Stimulated activated CD4-positive, alpha-beta T cell treated with anti-CD3 and anti-CD28 coated beads, Interleukin-12 subunit alpha, Interleukin-12 subunit beta, amount 100 ng/mL, for 48 hours (primary cell): ENCODE measurements at regions not wholly inside any gene's neighbourhood (a gene's known extent, or its start where the extent isn't known, plus 50 kb on each side); places are given as distances from the start of the nearest gene placed in this dataset.
"Not testable (repeated sequence)": the region's sequence is repeated elsewhere in the genome, so short reads cannot be mapped to it uniquely, and the experiment has no call there.

Experiments
- DNase-seq, 3 donors: peaks; one replicate each; pipeline ENCODE4 v3.0.0-alpha.2; 2020; ENCODE audit warnings: low read depth in 2 of 3, low spot score in 1 of 3

DNA sequence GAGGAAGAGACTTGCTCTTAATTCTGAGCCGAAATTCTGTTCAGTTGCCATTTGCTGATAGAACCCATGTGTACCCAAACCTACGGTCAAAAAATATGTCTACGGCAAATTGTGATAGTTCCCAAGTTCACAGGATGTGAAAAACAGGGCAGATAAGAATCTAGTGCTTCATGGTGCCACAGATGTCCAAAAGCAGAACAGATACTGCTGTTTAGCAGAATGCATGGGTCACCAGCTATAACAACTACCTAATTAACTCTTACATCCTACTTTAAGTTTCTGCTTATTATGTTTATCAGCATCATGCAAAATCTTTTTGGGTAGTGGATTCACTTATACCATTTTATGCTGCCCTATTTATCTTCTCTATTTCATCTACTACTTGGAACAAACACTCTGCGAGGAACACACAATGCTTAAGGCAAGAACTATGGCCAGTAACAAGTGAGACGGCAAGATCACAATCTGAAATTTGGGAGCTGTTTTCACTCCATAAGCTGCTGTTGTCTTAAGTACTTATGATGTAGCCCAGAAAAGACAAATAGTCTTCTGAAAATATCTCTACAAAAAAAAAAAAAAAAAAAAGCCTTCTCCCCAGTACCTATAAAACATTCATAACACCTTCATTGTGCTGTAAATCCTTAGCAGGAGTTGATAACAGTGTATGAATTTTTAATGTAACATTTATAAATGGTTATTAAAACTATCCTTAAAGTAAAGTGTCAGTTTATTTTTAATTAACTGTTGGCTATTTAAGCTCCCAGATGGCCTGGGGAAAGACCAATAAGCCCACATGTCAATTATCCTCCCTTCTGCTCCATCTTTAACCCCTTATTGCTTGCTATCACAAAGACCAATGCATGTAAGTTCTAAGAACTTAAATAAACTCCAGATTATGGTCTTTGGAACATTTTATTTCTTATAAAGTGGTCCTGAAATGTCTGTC, 232.3 kb downstream of the TLR4 start:
- no peak for DNase-seq

DNA sequence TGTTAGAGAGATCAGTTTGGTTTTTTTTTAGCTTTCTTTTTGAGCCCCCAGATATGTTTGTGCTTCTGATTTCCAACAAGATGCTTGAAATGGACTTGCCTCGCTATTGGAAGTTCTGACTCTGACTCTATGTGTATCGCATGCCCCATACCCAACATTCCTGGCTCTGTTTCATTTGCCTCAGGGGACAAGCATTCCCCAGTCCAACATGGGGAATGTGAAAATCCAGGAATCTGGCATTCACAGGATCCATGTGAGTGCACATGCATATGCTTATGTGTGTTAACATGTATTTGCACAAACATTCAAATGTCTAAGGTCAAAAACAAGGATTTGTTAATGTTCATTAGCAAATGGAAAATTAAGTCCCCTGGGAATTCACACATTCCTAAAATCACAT, 233.9 kb downstream of the TLR4 start:
- DNase-seq, result no peak

DNA sequence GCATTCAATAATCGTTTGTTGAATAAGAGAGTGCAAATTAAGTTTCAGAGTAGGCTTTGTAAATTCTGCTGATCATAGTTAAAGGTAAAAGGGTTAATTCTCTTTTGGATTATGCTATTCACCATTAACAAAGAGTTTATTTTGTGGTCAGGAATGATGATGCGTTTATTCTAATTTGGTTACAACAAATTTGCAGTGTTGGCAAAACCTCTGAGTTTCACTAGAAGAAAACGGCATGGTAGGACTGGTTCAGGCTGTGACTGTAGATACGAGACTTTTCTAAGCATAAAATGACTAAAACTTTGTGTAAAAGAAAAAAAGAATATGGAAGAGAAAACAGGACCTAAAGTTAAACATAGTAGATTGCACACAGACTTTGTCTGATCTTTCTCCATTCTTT, 234.7 kb downstream of the TLR4 start:
- no peak for DNase-seq

DNA sequence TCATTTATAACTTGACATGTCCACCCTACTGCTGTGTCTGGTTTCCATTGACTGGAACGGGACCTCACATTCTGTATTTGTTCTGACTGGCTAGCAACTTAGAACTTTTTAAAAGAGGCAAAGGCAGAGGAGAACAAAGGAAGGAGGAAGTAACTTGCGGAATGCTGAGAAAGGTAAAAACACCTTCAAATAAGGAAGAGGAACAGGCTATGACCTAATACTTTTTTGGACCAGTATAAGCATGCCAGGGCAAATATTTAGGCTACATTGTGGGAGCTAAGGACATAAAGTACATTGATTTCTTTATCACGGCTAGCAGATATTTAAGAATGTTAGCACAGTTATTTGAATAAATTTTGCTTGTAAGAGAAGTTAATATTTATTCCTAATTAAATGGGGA, 240.5 kb downstream of the TLR4 start:
- DNase-seq, result not testable (repeated sequence)

DNA sequence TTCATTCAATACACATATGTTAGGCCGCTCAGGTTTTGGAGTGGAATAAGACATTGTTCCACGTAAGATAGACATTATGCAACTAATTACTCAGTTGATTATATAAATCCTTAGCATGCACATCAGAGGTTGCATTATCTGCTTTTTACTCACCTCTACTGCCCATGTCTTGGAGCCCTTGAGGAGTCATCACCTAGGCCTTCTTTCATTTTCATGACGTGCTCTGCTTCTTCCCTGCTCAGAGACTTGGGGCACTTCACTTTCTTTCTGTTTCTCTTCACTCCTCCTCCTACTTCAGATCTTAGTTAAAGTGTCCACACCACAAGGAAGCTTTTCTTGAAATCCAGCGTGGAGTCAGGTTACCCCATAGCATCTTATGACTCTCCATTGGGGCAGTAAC, 241.1 kb downstream of the TLR4 start:
- no peak for DNase-seq

DNA sequence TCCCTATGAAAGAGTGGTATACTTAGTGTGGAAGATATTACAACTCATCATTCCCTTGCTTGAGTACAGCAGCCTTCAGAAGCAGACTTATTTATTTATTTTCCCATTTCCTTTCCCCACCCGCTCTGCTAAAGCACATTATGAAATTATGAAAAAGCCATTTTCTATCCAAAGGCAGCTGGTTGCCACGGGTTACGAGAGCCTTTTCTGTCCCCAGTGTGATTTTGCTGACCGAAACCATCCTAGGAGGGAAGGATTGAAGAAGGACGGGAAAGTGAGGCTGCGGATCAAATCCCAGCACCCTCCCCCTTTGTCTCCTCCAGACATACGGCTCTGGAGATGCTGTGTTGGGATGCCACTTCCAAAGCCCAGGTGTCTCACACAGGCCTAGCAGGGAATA, 246.9 kb downstream of the TLR4 start:
- DNase-seq, result no peak

DNA sequence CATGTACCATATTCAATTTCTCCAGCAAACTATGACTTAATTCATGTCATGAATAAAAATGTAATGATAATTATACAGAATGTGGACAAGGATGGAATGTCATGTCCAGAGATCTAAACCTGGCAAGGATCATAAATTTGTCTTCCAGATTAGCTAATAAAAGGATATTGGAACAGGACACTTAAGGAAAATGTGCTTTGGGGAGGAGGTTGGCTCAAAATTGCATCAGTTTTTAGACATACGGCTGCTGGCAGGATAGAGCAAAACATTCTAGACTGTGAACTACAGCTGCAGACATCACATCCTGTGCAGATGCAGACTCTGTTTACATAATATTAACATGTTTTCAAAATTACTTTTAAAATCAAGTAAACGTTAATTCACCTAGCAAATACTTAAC, 248.4 kb downstream of the TLR4 start:
- DNase-seq, result no peak

DNA sequence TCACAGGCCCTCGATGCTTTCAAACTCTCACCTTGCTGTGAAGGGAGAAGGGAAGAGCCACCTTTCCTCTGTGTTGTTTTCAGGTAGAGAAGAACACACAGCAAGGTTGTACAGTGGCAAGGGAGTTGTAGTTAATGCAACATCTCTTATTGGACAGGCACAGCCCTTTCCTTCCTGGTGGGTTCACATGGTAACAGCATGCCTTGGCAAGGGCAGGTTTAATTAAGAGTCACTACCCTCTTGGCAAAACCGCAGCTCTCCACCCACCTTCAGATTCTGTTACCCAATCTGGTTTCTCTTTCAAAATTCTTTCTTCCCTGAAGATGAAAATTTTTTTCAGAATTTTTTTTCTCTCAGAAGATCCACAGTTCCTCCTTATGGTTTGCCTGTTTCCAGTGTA, 253.1 kb downstream of the TLR4 start:
- no peak for DNase-seq

DNA sequence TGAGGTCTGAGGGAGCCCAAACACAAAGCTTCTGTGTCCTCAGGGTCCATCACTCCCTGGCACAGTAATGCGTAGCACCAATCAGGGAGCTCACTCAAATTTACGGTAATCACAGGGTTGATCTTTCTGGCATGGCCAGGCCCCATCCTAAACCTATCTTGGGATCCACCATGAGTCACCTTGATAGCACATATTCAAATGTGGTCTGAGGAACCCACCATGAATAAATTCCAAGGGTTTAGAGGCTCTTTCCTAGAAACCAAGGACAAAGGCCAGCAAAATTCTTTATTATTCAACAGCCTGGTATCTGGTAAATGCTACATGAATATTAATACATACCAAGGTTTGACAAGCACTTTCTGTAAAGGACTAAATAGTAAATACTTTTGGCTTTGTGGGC, 254.5 kb downstream of the TLR4 start:
- no peak for DNase-seq

DNA sequence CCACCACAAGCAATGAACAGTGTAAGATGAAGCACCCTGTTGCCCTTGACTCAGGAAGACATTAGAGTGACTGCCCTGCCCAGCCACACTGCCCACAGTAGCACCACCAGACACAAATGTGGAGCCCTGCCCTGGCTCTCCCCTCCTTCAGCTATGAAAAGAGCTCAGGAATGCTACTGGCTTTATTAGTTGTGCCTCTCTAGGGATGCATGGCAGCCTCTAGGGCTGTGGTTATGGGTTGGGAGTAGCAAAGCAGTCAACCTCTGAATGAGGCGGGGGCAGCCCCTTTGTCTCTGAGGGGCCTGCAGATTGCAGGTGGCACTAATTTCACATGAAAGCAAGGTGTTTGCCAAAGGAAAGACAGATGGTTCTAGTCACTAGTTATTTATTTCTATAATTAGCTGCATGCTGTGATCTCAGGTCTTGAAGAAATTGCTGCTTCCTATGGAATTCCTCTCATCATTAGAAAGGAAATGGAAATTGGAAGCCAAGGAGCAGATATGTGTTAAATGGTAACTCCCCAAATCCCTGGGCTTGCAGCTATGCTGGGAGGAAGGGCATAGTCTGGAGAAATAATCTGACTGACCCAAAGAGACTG, 259.4 kb downstream of the TLR4 start:
- DNase-seq, result no peak

DNA sequence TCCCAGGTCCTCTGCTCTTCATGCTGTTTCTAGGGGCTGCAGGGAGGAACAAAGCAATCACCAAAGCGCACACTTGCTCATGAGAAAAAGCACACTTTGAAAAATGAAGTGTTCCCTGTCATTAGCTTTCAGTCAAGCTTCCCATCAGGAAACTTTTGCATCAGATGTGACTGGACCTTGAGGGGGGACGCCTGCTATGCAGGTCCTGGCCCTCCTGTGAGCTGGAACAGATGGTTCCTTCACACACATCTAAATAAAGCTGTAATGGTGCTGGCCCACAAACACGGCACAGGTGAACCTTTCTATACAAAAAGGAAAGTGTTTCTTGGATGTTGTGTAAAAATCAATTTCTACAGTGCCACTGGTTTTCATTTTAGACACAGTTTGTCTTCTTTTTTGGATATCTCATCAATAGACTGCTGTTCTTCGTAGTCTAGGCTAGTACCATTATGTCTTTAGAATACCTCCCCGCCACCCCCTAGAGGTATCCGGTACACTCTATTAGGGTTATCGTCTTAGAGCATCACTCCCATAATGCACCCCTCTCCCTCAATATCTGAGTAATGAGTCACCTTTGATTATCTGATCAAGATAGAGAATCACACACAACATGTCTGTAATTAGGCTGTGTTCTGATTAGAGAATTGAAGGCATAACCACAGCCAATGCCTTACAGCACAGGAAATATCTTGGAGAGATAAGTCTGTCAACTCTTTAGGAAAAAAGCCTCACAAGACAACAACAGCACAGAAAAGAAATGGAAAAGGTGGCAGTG, 266.3 kb downstream of the TLR4 start:
- DNase-seq, result no peak

DNA sequence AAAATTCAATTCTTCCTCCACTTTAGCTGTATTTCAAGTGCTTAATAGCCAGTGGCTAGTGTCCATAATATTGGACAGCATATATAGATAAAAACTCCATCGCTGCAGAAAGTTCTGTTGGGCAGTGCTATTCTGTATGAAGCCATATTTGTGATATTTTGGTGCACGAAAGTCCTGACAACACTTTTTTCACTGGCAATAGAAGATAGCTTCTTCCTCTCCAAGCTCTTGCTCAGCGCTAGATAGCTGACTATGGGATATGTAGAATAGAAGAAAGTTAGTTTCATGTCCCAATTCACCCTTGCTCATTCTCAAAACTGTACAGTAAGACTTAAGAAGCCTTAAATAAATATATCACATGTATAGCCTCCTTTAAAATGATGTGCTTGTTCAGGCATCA, 269.9 kb downstream of the TLR4 start:
- no peak for DNase-seq

DNA sequence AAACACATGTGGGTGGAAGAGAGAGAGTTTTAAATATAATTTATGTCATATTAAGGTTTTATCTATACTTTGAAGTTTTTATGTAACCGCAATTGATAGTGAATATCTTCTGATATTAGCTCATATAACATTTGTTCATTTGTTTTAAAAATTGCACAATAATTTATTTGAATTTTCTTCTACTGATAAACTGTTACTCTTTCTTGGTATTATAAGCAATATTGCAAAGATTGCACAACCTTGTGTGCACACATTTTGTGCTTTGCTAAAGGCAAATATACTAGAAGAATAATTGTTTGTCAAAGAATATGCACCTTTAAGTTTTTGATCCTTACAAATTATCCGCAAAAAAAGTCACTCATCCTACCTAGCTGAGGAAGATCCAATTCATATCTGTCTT, 275.7 kb downstream of the TLR4 start:
- DNase-seq, result no peak

DNA sequence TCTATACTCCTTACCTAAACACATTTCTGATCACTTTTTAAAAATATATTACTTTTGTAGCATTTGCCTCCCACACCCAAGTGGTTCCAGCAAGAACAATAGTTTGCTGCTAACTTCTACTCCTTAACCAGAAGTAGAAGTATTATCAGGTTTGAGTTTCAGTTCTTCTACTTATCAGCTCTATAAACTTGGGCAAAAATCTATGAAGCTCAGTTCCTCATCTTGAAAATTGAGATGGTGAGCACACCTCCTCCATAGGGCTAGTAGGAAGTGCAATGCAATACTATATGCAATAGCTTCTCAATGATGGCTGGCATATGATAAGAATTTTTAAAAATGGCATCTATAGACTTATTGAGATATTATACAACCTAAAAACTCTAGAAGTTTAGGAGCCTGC, 283.7 kb downstream of the TLR4 start:
- DNase-seq, result no peak

DNA sequence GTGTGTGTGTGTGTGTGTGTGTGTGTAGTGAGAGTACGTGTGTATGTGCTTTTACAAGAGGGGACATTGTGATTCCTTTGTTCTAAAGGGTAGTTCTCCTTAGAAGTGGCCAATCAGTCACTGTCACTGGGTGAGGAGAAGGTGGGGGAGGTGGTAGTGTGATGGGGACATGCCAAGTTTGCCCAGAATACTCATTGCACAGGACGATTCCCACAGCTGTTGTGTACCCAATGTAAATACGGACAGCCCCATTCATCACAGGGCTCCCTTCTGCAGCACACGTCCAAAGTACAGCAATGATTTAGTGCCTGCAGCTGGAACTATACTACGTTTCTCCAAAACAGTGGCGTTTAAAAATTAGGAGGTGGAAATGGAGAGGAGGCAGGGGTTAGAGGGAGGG, 287.8 kb downstream of the TLR4 start:
- DNase-seq, result no peak

DNA sequence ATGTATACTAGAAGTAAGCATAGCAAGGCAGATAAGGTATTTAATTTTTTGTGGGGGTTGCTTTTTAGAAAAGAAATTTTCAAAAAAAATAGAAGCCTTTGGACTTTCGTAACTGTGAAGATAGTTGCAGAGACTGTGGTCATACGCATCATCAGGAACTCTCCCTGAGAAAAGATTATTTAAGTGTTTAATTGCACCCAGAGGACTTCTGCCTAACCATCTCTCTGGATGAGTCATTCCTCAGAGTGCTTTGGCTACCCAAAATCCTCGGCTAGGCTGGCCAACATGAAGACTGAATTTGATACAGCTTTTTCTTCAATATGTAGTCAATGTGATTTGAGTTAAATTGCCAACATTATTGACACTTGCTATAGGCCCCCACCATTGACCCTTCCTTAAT, 296.4 kb downstream of the TLR4 start:
- no peak for DNase-seq

DNA sequence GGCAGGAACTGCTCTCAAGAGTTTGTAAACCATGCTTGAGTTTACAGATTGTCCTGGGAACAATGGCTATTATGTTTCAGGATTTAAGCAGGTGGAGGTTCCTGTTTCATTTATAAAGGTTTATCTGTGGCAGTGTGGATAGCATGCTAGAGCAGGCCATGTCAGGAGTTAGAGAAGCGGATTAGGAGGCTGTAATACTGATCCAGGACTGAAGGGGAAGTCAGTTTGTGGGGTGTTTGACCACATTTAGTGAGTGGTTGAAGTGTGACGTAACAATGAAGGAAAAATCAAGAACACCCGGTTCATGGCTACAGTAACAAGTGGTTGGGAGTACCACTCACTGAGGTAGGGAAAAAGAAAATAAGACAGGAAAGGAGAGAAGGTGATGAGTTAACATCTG, 299.0 kb downstream of the TLR4 start:
- no peak for DNase-seq

DNA sequence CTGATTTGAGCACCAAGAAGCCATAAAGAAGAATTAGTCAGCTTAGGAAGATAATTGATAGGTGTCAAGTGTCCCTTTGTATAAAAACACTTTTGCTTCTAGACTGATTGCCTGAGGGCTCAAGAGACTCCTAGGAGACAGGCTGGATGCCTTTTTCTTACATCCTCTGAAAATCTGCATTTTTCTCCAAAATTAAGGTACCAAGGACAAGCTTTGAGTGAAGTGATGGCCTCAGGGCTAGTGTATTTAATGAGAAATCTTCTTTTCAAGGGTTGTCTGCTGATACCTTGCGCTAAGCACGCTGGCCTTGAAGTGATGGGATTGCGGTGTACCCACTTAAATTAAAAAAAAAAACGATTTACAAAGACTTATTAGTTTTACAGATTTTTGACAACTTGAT, 304.0 kb downstream of the TLR4 start:
- DNase-seq, result no peak

DNA sequence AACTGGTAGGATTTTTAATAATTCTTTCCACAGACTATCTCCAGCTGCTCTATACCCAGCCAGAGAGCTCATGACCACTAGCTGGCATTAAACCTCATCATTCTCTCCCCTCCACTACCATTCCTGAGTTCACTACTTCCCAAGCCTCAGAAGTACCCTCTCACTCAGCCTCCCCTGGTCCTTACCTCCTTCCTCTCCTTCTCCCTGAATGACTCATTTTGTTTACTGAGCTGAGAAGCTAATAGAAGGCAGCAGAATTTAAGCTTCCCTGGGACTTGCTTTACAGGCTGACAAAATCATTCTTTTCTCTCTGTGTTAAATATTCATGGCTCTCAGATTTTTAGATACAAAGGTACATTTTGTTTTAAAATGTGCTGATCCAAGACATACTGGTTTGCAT, 305.4 kb downstream of the TLR4 start:
- DNase-seq, result no peak

DNA sequence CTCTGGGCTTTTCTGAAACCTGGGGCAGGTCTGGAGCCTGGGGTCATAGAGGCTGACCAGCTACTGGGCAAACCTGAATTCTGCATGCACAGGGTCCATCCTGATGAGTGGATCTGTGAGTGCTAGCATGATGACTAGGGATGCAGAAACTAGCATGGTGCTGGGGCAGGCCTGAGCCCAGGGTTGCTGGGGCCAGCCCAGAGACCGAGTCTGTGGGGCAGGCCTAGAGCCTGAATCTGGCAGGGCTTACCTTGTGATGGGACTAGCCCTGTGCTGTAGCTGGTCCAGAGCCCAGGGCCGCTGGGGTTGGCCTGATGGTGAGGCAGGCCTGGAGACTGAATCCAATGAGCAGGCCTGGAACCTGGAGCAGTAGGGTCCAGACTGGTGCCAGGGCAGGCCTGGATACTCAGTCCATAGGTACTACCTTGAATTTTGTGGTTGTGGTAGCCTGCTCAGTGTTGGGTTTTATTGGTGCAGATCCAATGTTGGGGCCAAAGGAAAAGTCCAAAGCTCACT, 313.5 kb downstream of the TLR4 start:
- no peak for DNase-seq

DNA sequence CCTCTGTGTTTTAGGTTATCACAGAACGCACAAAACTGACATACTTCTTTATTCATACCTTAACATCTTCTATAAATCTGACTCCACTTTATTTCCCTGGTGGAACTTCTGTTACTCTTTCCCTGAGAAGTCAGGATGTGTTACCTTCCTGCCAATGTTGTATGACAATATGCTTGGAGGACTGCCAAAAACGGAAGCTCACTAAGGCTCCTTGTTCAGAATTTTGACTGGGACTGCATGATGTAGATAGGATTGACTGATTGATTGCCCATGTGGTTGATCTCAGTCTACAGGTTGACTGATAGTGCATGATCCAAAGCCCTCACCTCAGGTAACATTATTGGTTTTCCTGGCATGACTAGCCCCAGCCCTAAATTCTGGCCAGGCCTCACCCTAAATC, 319.4 kb downstream of the TLR4 start:
- DNase-seq, result no peak

DNA sequence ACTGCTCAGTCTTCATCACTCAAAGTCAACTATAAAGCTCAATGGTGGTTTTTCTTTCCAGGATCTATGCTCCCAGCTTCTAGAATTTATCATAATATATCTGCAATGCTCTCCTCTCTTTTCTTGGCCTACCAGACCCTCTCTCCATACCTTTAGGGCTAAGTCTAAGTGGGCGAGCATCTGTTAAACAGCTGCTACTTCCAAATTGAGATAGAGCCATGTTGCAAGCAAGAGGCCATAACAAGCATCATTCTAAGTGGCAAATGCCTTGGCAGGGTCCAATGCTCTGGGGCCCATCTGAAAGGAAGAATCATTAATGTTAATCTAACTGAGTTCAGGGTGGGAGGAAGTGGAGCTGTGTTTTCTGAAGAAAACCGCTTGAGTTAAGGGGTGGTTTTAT, 324.0 kb downstream of the TLR4 start:
- no peak for DNase-seq
